Eye (tissue), 1 donor: ENCODE measurements at regions not wholly inside any gene's neighbourhood (a gene's known extent, or its start where the extent isn't known, plus 50 kb on each side); places are given as distances from the start of the nearest gene placed in this dataset.
"Not testable (repeated sequence)": the region's sequence is repeated elsewhere in the genome, so short reads cannot be mapped to it uniquely, and the experiment has no call there.

Experiments
- DNase-seq: peaks from one replicate; pipeline ENCODE4 v3.0.0-alpha.2; 2015

DNA sequence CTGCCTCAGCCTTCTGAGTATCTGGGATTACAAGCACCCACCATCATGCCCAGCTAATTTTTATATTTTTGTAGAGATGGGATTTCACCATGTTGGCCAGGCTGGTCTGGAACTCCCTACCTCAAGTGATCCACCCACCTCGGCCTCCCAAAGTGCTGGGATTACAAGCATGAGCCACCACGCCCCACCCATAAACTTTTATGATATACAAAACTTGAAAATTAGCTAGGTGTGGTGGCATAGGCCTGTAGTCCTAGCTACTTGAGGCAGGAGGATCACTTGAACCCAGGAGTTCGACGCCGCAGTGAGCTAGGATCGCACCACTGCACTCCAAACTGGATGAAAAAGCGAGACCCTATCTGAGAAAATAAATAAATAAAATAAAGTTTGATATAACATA lies 149.5 kb upstream of the ATF7IP start:
- DNase-seq = not testable (repeated sequence)

DNA sequence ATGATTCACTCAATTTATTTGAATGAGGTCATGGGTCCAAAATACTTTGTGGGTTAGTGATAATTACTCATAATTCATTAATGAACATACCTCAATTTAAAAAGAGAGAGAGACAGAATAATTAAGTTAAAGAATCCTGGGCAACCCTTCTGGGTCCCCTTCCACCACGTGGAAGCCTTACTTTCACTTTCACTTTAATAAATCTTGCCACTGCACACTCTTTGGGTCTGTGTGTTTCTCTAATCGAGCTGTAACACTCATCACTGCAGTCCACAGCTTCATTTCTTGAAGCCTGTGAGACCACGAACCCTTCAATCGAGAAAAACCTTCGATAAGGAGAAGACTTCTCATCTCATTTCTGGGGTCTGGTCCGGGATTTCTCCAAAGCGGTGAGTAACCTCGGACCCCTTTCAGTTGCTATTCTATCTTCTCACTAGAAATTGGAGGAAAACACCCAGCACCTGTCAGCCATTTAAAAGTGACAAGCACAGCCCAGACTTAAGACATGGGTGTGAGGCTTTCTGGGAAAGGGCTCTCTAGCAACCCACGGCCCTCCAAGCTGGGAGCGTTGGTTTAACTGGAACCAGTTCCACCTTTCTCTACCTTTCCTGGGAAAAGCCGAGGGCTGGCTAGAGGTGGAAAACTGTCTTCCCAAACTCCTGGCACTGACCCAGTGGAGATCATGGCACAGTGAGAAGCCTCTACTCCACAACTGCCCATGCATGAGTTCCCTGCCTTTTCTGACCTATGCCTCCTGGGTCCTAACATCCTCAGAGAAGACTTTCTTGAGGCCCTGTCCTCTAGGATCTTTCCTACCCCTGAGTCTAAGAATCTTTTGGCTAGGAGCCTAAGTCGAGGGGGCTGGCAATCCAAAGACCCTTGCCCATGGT lies 148.8 kb upstream of the ATF7IP start:
- no peak for DNase-seq

GRCh38 chr12:14219156-14219555 lies 146.3 kb upstream of the ATF7IP start:
- no peak for DNase-seq

- not testable (repeated sequence) for DNase-seq
Measured at GRCh38 chr12:14219670-14220069, 145.8 kb upstream of the ATF7IP start.

- no peak for DNase-seq
Measured at GRCh38 chr12:14225064-14225463, 140.4 kb upstream of the ATF7IP start.

DNA sequence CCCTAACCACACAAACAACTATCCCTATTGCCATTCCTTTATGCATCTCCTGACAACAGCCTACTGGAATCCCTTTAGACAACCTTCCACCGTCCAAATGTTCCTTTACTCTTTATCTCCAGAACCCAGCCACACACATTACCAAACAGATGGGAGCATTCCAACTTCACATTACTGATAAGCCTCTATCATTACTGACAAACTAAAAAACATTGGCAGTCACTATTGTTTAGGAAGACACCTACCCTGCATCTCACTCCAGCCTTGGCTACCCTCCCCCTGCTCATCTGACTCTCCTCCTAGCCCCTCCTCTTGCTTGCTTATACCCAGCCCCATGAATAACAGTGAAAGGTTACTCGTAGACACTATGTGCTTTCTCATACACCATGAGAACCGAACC lies 130.3 kb upstream of the ATF7IP start:
- not testable (repeated sequence) for DNase-seq

DNA sequence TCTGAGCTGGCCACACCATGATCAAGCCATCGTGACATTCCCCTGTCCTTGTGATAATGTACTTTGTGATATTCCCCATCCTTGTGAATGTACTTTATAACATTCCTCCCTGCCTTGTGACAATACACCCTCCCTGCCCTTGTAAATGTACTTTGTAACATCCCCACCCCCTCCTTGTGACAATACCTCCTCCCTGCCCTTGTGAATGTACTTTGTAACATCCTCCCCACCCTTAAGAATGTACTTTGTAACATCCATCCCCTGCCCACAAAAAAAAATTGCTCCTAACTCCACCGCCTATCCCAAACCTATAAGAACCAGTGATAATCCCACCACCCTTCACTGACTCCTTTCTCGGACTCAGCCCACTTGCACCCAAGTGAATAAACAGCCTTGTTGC lies 128.8 kb upstream of the ATF7IP start:
- not testable (repeated sequence) for DNase-seq

DNA sequence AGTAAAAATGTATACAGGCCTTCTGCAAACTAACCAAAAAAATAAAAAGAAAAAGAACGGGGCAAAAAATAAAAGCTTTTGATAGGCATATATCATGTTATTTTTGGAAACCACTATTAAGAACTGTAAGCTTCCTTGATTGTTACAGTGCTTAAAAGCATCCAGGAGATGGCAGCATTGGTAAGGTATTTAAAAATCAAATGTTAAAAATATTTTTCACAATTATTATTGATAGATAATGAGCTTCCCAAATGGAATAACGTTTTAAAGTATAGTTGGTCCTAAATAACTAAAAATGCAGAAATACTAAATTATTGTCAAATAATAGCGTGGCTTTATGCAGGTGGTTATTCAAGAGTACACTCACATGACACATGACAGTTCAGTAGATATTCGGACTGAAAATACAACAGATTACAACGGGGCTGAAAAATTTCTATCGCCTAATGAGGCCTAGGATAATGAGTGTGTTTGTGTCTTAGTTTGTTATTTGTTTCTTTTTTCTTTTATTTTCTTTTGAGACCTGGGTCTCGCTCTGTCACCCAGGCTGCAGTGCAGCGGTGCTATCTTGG lies 127.2 kb upstream of the ATF7IP start:
- peak; percentile 67 for DNase-seq

DNA sequence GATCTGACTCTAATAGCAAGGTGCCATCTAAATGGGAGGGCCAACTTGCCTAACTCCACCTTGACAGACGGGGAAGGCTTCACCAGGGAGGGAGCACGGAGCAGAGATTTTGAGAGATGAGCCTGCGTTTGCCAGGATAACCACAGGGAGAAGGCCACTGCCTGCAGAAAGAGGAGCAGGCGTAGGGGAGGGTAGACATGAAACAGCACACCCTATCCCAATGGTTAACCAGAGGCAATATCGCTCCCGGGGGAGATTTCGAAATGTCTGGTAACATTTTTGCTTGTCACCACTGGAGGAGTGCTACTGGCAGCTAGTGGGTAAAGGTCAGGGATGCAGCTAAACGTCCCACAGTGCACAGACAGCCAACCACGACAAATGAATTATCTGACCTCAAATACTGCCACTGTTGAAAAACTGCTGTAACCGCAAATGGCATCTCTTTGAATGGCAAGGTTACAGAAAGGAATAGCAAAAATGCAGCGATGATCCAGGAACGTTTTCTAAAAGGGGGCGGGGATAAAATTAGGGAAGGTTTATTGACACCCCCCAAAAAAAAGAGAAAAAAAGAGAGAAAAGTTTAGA lies 126.0 kb upstream of the ATF7IP start:
- DNase-seq = peak; percentile 57

DNA sequence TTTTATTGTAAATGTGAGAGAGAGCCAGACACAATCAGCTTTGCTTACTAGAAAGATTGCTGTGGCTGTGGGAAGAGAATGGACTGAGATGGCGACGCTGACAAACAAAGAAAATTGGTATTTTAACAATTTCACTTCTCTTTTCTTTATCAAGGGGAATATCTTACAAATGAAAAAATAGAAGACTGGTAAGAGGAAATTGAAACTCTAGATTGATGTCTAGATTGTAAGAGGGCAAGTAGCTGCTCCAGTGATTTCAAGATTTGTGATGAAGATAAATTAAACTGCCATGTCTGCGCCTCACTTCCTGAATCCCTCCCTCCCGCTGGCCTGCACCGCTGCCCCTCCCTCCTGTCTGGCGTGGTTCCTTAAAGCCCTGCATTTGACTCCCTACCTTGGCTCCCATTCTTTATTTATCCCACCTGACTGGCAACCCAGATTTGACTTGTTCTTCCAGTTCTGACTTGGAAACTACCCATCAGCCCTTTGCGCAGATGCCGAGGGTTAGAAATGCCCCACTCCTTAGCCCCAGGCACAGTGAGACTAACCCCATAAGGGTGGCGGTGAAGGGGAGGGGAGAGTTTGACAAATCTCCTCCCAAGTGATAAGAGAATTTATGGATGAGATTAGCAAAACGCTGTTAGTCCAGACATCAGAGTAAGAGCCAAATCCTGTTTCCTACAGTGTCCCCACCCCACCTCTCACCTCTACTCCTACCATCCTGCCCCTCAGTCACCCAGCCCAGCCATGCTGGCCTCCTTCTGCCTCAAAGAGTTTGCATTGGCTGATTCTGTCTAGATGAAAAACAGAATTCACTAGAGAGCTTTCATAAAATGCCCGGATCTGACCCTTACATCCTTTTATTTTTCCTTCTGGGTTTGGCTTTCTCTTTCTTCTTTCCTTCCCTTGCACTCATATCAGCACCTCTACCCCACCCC lies 125.3 kb upstream of the ATF7IP start:
- DNase-seq = no peak

DNA sequence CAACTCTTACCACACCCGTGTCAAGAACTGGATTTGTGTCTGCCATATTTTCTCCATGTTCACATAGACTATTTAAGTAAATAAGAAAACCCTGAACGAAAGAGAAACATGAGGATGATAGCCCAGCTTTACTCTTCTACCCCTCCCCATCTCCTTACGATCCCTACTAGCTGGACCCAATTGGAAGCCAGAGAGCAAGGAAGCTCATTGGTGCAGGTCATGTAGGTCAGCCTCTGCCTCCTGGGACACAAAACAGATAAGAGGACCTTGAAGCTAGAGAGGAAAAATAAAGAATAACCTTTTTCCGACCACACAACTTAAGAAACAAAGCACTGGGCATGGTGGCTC lies 124.6 kb upstream of the ATF7IP start:
- DNase-seq = no peak

DNA sequence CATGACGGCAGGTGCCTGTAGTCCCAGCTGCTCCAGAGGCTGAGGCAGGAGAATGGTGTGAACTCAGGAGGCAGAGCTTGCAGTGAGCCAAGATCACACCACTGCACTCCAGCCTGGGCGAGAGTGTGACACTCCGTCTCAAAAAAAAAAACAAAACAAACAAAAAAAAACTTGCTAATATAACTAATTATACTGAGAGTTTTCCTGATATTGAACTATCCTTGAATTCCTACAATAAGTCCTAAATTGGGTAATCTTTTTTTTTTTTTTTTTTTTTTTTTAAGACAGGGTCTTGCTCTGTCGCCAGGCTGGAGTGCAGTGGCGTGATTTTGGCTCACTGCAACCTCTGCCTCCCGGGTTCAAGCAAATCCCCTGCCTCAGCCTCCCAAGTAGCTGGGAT lies 122.7 kb upstream of the ATF7IP start:
- not testable (repeated sequence) for DNase-seq

DNA sequence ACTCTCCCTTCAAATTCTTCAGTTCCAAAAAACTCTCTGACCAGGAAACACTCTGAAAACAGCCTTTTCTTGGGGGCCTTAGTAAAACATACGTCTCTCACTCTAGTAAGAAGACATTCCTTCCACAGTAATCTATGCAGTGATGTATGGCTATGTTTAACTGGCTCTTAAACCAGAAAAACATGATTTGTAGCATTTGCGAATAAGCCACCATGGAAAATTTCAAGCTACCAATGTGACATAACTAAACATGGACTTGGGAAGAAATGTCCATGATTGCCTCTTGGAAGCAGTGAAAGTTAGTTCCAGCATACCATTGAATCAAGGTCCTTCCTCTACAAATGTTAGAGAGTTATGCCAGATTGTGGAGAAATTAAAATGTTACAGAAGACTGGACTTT lies 121.5 kb upstream of the ATF7IP start:
- DNase-seq = no peak

GRCh38 chr12:14244876-14245669 lies 120.4 kb upstream of the ATF7IP start:
- no peak for DNase-seq

DNA sequence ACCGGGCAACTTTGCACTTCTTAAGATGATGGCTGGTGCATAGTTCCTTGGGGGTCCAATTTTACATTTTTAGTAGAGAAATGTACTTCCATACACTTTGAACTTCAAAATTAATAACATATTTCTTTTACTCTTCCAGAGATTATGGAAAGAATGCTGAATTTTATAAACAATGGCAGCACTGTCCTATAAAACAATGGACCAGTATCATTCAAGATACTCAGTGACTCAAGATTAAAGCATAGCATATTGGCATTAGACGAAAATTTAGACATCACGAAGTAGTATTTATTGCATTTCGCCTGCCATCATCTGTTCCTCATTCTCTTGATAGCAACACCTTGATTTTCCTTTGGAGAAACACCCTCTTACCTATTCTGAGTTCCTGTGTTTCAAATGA lies 118.3 kb upstream of the ATF7IP start:
- DNase-seq = no peak

GRCh38 chr12:14249368-14249767 lies 116.1 kb upstream of the ATF7IP start:
- peak; percentile 54 for DNase-seq

DNA sequence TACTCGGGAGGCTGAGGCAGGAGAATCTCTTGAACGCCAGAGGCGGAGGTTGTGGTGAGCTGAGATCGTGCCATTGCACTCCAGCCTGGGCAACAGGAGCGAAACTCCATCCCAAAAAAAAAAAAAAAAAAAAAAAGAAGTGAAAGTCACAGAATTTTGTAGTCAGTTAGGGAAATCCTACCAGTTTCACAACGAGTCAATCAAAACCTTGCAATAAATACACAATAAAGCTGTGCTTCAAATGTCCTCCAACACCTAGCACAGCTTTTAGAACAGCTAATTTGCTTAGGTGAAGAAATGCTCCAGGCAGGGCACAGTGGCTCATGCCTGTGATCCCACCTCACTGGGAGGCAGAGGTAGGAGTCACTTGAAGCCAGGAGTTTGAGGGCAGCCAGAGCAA lies 112.8 kb upstream of the ATF7IP start:
- DNase-seq = no peak

DNA sequence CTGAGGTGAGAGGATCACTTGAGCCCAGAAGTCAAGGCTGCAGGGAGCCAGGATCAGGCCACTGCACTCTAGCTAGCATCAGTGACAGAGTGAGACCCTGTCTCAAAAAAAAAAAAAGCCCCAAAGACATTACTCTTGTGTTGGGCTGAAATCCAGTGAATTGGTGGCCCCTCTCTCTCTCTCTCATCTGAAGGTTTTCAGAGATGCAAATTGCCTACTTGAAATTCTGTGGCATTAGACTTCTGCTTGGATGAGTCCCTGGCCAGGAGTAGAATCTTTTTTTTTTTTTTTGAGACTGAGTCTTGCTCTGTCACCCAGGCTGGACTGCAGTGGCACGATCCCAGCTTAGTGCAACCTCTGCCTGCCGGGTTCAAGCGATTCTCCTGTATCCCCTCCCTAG lies 112.0 kb upstream of the ATF7IP start:
- no peak for DNase-seq

DNA sequence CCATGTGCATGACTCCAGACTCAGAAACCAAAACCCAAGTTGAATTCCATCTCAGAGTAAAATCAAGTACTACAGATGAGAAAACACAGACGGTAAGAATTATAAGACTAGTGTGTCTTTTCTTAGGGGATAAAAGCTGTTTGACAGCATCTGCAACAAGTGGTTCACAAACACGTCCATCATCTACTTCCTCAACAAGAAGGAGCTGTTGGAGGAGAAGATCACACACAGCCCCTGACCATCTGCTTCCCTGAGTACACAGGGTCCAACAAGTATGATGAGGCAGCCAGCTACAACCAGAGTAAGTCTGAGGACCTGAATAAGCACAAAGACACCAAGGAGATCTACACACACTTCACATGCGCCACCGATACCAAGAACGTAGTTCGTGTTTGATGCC lies 110.7 kb upstream of the ATF7IP start:
- DNase-seq = no peak

- no peak for DNase-seq
Measured at GRCh38 chr12:14256121-14256520, 109.4 kb upstream of the ATF7IP start.

DNA sequence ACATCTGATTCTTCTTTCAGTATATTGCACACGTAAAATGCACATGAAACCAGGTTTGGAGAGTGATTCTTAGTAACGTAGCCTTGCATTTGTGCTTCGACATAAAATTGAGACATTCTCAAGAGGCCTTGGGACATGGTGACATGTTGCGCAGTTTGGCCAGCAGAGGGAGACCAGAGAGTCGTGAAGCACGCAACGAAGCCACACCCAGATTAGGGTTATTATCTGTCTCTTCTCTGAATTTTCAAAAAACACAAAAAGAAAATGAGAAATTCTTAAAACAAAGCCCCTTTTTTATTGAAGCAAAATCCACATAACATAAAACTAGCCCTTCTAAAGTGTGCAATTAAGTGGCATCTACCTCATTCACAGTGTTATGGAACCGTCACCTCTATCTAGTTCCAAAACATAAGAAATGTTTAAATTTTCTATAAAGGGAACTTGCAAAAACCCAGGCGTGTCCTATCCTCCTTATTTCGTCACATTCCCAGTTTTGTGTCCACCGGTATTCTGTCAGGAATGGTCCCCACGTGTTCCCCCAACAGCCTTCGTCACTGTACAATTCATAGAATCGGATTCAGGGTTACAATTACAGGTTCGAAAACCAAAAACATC lies 108.8 kb upstream of the ATF7IP start:
- DNase-seq = peak; percentile 87

DNA sequence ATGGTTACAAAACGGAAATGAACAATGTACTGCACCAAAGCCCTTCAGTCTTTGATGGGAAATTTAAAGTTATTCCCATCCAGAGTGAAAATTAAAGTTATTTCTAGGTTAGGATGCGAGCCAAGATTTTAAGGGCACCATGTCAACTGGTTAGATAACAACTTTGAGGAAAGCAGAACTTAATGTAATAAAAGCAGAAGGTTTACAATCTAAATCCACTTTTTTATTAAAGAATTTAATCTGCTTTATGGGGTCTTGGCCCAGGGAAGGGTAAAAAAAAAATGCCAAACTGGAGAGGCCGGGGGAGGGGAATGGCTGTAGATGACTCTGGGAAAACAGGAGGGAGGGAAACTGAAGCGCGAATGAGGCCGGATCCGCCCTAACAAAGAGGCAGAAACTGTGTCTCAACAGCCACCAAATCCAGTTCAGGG lies 108.2 kb upstream of the ATF7IP start:
- no peak for DNase-seq
